Effector memory CD8-positive, alpha-beta T cell (primary cell): ENCODE measurements at regions not wholly inside any gene's neighbourhood (a gene's known extent, or its start where the extent isn't known, plus 50 kb on each side); places are given as distances from the start of the nearest gene placed in this dataset.
"Not testable (repeated sequence)": the region's sequence is repeated elsewhere in the genome, so short reads cannot be mapped to it uniquely, and the experiment has no call there.

ENCODE experiments used
- ATAC-seq: fragments of 150-1000 bp; cut with Tn5 transposase; replicated peaks from 2 replicates; pipeline ENCODE4 v1.10.0; 2021; ENCODE audit warnings: mild to moderate bottlenecking, moderate library complexity
- DNase-seq, 3 experiments: peaks; one replicate each; pipeline ENCODE4 v3.0.0; 2021
- H3K27ac Mint-ChIP-seq, 2 donors: one replicate each; pipeline ENCODE4 v1.8.0; 2022; ENCODE audit warnings: mild to moderate bottlenecking in 2 of 2, mixed read lengths in 2 of 2, moderate library complexity in 2 of 2
- H3K27me3 Mint-ChIP-seq, 2 donors: one replicate each; pipeline ENCODE4 v1.8.0; 2022; ENCODE audit warnings: mixed read lengths in 2 of 2
- H3K36me3 Mint-ChIP-seq: one replicate; pipeline ENCODE4 v1.8.0; 2022; ENCODE audit warnings: mild to moderate bottlenecking, moderate library complexity, mixed read lengths; ENCODE audit not compliant: insufficient read depth
- H3K4me1 Mint-ChIP-seq, 2 donors: one replicate each; pipeline ENCODE4 v1.8.0; 2022; ENCODE audit warnings: low read depth in 2 of 2, mixed read lengths in 2 of 2
- H3K4me3 Mint-ChIP-seq, 2 donors: one replicate each; pipeline ENCODE4 v1.8.0; 2022; ENCODE audit warnings: mild to moderate bottlenecking in 2 of 2, mixed read lengths in 2 of 2, moderate library complexity in 2 of 2
- H3K9me3 Mint-ChIP-seq, 2 donors: one replicate each; pipeline ENCODE4 v1.8.0; 2022; ENCODE audit warnings: mixed read lengths in 2 of 2

GRCh38 chr9:19643875-19644274, 145.0 kb downstream of the SLC24A2 start:
- Mint-ChIP-seq H3K9me3 (no peaks in the 10 kb centered on the region), H3K4me3 (no peak overlapping the region), H3K4me1 (no peaks in the 10 kb centered on the region), H3K27ac (no peak overlapping the region), H3K27me3 (peaks cover 25 to 35% of the 10 kb centered on the region in 2 donors), H3K36me3 (no peaks in the 10 kb centered on the region)
- ATAC-seq, result no peak
- no peak for DNase-seq

- no peak for ATAC-seq
Observed at GRCh38 chr9:19642256-19642655, 146.6 kb downstream of the SLC24A2 start.

GRCh38 chr9:19641046-19641445, 147.8 kb downstream of the SLC24A2 start:
- no peaks in the 10 kb centered on the region for H3K9me3 Mint-ChIP-seq
- no peaks in the 10 kb centered on the region for H3K36me3 Mint-ChIP-seq
- DNase-seq (no peak), ATAC-seq (no peak)
- peaks cover 3 to 22% of the 10 kb centered on the region in 2 donors for H3K27me3 Mint-ChIP-seq
- no peaks in the 10 kb centered on the region for H3K4me1 Mint-ChIP-seq
- no peak overlapping the region for H3K4me3 Mint-ChIP-seq
- no peak overlapping the region for H3K27ac Mint-ChIP-seq

More at GRCh38 chr9:19642256-19642655, 146.6 kb downstream of the SLC24A2 start:
- H3K4me1 Mint-ChIP-seq, result no peaks in the 10 kb centered on the region
- no peaks in the 10 kb centered on the region for H3K36me3 Mint-ChIP-seq
- no peak overlapping the region for H3K27ac Mint-ChIP-seq
- no peak for DNase-seq
- no peaks in the 10 kb centered on the region for H3K9me3 Mint-ChIP-seq
- no peak overlapping the region for H3K4me3 Mint-ChIP-seq
- H3K27me3 Mint-ChIP-seq, result peaks cover 15 to 34% of the 10 kb centered on the region in 2 donors

- Mint-ChIP-seq H3K4me1 (no peaks in the 10 kb centered on the region), H3K9me3 (no peaks in the 10 kb centered on the region), H3K27me3 (peaks cover 0 to 19% of the 10 kb centered on the region in 2 donors), H3K27ac (no peak overlapping the region), H3K4me3 (no peak overlapping the region), H3K36me3 (no peaks in the 10 kb centered on the region)
- DNase-seq (no peak), ATAC-seq (no peak)
Observed at GRCh38 chr9:19640014-19640413, 148.8 kb downstream of the SLC24A2 start.

GRCh38 chr9:19637084-19637483, 151.8 kb downstream of the SLC24A2 start:
- Mint-ChIP-seq H3K27ac (no peak overlapping the region), H3K36me3 (no peaks in the 10 kb centered on the region), H3K4me3 (no peak overlapping the region), H3K27me3 (peaks cover 0 to 15% of the 10 kb centered on the region in 2 donors), H3K9me3 (peaks cover 0 to 4% of the 10 kb centered on the region in 2 donors), H3K4me1 (no peaks in the 10 kb centered on the region)
- ATAC-seq (no peak), DNase-seq (no peak)

- ATAC-seq (no peak), DNase-seq (no peak)
- H3K27me3 Mint-ChIP-seq, result peaks cover 0 to 17% of the 10 kb centered on the region in 2 donors
- no peak overlapping the region for H3K4me3 Mint-ChIP-seq
- no peaks in the 10 kb centered on the region for H3K36me3 Mint-ChIP-seq
- H3K4me1 Mint-ChIP-seq, result no peaks in the 10 kb centered on the region
- H3K9me3 Mint-ChIP-seq, result peaks cover 0 to 6% of the 10 kb centered on the region in 2 donors
- no peak overlapping the region for H3K27ac Mint-ChIP-seq
Observed at GRCh38 chr9:19634881-19635280, 154.0 kb downstream of the SLC24A2 start.

GRCh38 chr9:19631181-19631580, 157.7 kb downstream of the SLC24A2 start:
- H3K27ac Mint-ChIP-seq, result no peak overlapping the region
- ATAC-seq, result no peak
- DNase-seq, result no peak
- H3K36me3 Mint-ChIP-seq, result no peaks in the 10 kb centered on the region
- H3K9me3 Mint-ChIP-seq, result peaks cover 0 to 6% of the 10 kb centered on the region in 2 donors
- H3K4me1 Mint-ChIP-seq, result no peaks in the 10 kb centered on the region
- H3K27me3 Mint-ChIP-seq, result peaks cover 0 to 13% of the 10 kb centered on the region in 2 donors
- no peak overlapping the region for H3K4me3 Mint-ChIP-seq

GRCh38 chr9:19630760-19631159, 158.1 kb downstream of the SLC24A2 start:
- Mint-ChIP-seq H3K36me3 (no peaks in the 10 kb centered on the region), H3K9me3 (peaks cover 0 to 6% of the 10 kb centered on the region in 2 donors), H3K27ac (no peak overlapping the region), H3K4me3 (no peak overlapping the region), H3K27me3 (peaks cover 0 to 13% of the 10 kb centered on the region in 2 donors), H3K4me1 (no peaks in the 10 kb centered on the region)
- no peak for ATAC-seq
- DNase-seq, result no peak

GRCh38 chr9:19629488-19629887, 159.3 kb downstream of the SLC24A2 start:
- peaks cover 0 to 13% of the 10 kb centered on the region in 2 donors for H3K27me3 Mint-ChIP-seq
- H3K27ac Mint-ChIP-seq, result no peak overlapping the region
- H3K4me3 Mint-ChIP-seq, result no peak overlapping the region
- DNase-seq (no peak), ATAC-seq (no peak)
- H3K9me3 Mint-ChIP-seq, result peaks cover 0 to 6% of the 10 kb centered on the region in 2 donors
- no peaks in the 10 kb centered on the region for H3K4me1 Mint-ChIP-seq
- no peaks in the 10 kb centered on the region for H3K36me3 Mint-ChIP-seq

- not testable (repeated sequence) for H3K27ac Mint-ChIP-seq
Observed at GRCh38 chr9:19625426-19625825, 163.4 kb downstream of the SLC24A2 start.

GRCh38 chr9:19624519-19624918, 164.3 kb downstream of the SLC24A2 start:
- H3K36me3 Mint-ChIP-seq, result no peaks in the 10 kb centered on the region
- no peak overlapping the region for H3K27ac Mint-ChIP-seq
- no peak overlapping the region for H3K4me3 Mint-ChIP-seq
- H3K4me1 Mint-ChIP-seq, result no peaks in the 10 kb centered on the region
- no peaks in the 10 kb centered on the region for H3K9me3 Mint-ChIP-seq
- no peak for DNase-seq
- H3K27me3 Mint-ChIP-seq, result peaks cover under 1 to 18% of the 10 kb centered on the region in 2 donors
- no peak for ATAC-seq

More at GRCh38 chr9:19625426-19625825, 163.4 kb downstream of the SLC24A2 start:
- H3K9me3 Mint-ChIP-seq, H3K4me1 Mint-ChIP-seq, H3K4me3 Mint-ChIP-seq, DNase-seq, ATAC-seq, H3K36me3 Mint-ChIP-seq: not testable (repeated sequence)
- H3K27me3 Mint-ChIP-seq, result peaks cover 0 to 19% of the 10 kb centered on the region in 2 donors

- ATAC-seq (no peak), DNase-seq (no peak)
- Mint-ChIP-seq H3K27me3 (peaks cover 6 to 20% of the 10 kb centered on the region in 2 donors), H3K9me3 (no peaks in the 10 kb centered on the region), H3K36me3 (no peaks in the 10 kb centered on the region), H3K27ac (no peak overlapping the region), H3K4me3 (no peak overlapping the region), H3K4me1 (no peaks in the 10 kb centered on the region)
Observed at GRCh38 chr9:19623941-19624340, 164.9 kb downstream of the SLC24A2 start.

- Mint-ChIP-seq H3K4me1 (no peaks in the 10 kb centered on the region), H3K4me3 (no peak overlapping the region), H3K27ac (no peak overlapping the region), H3K27me3 (peaks cover 29 to 42% of the 10 kb centered on the region in 2 donors), H3K36me3 (no peaks in the 10 kb centered on the region), H3K9me3 (no peaks in the 10 kb centered on the region)
- ATAC-seq, result no peak
- DNase-seq, result no peak
Observed at GRCh38 chr9:19620326-19620725, 168.5 kb downstream of the SLC24A2 start.

GRCh38 chr9:19619221-19619620, 169.6 kb downstream of the SLC24A2 start:
- peaks cover 29 to 42% of the 10 kb centered on the region in 2 donors for H3K27me3 Mint-ChIP-seq
- no peaks in the 10 kb centered on the region for H3K4me1 Mint-ChIP-seq
- no peaks in the 10 kb centered on the region for H3K36me3 Mint-ChIP-seq
- DNase-seq (no peak), ATAC-seq (no peak)
- H3K4me3 Mint-ChIP-seq, result no peak overlapping the region
- H3K27ac Mint-ChIP-seq, result no peak overlapping the region
- H3K9me3 Mint-ChIP-seq, result no peaks in the 10 kb centered on the region

- no peaks in the 10 kb centered on the region for H3K36me3 Mint-ChIP-seq
- H3K27ac Mint-ChIP-seq, result no peak overlapping the region
- no peak overlapping the region for H3K4me3 Mint-ChIP-seq
Observed at GRCh38 chr9:19618816-19619215, 170.0 kb downstream of the SLC24A2 start.

More at GRCh38 chr9:19618816-19619215, 170.0 kb downstream of the SLC24A2 start:
- Mint-ChIP-seq H3K27me3 (peaks cover 29 to 42% of the 10 kb centered on the region in 2 donors), H3K9me3 (no peaks in the 10 kb centered on the region), H3K4me1 (no peaks in the 10 kb centered on the region)
- DNase-seq (no peak), ATAC-seq (no peak)
